Stomach smooth muscle (tissue), 2 donors: ENCODE measurements at regions not wholly inside any gene's neighbourhood (a gene's known extent, or its start where the extent isn't known, plus 50 kb on each side); places are given as distances from the start of the nearest gene placed in this dataset.
"Not testable (repeated sequence)": the region's sequence is repeated elsewhere in the genome, so short reads cannot be mapped to it uniquely, and the experiment has no call there.

Experiments
- H3K27ac ChIP-seq: one replicate; pipeline ENCODE4 v1.7.0; 2013; ENCODE audit warnings: mild to moderate bottlenecking, low read length, inconsistent platforms
- H3K27me3 ChIP-seq, 2 donors: one replicate each; pipeline ENCODE4 v1.7.0; 2013; ENCODE audit warnings: low read length in 2 of 2; ENCODE audit not compliant: insufficient read depth in 2 of 2, control insufficient read depth in 1 of 2
- H3K36me3 ChIP-seq, 2 donors: one replicate each; pipeline ENCODE4 v1.7.0; 2013; ENCODE audit warnings: low read length in 2 of 2; ENCODE audit not compliant: control insufficient read depth in 2 of 2, insufficient read depth in 2 of 2
- H3K4me1 ChIP-seq: one replicate; pipeline ENCODE4 v1.7.0; 2013; ENCODE audit warnings: low read length; ENCODE audit not compliant: control insufficient read depth, insufficient read depth
- H3K4me3 ChIP-seq, 2 donors: one replicate each; pipeline ENCODE4 v1.7.0; 2013; ENCODE audit warnings: low read length in 2 of 2
- H3K9ac ChIP-seq, 2 donors: one replicate each; pipeline ENCODE4 v1.7.0; 2013; ENCODE audit warnings: low read length in 2 of 2, mild to moderate bottlenecking in 1 of 2
- H3K9me3 ChIP-seq, 2 donors: one replicate each; pipeline ENCODE4 v1.7.0; 2013; ENCODE audit warnings: low read length in 2 of 2; ENCODE audit not compliant: control insufficient read depth in 2 of 2
- donor health status: healthy.
- donor health status: Pancreatic carcinoma.

- not testable (repeated sequence) for H3K9ac ChIP-seq, H3K4me1 ChIP-seq, H3K27ac ChIP-seq, H3K36me3 ChIP-seq, H3K27me3 ChIP-seq, H3K4me3 ChIP-seq
- peaks cover 0 to 11% of the 10 kb centered on the region in 2 donors for H3K9me3 ChIP-seq
These were observed 403.3 kb upstream of the NOX3 start for GRCh38 chr6:155858906-155859305.

GRCh38 chr6:155854787-155855186 is 399.1 kb upstream of the NOX3 start:
- Histone ChIP-seq H3K27ac (no peak overlapping the region), H3K9ac (no peak overlapping the region), H3K4me1 (no peaks in the 10 kb centered on the region), H3K9me3 (peaks cover 0 to 6% of the 10 kb centered on the region in 2 donors), H3K36me3 (no peaks in the 10 kb centered on the region), H3K4me3 (no peak overlapping the region), H3K27me3 (no peaks in the 10 kb centered on the region)

GRCh38 chr6:155853011-155853410 is 397.4 kb upstream of the NOX3 start:
- Histone ChIP-seq H3K9me3 (no peaks in the 10 kb centered on the region), H3K27ac (no peak overlapping the region), H3K9ac (no peak overlapping the region), H3K4me1 (no peaks in the 10 kb centered on the region), H3K27me3 (no peaks in the 10 kb centered on the region), H3K36me3 (no peaks in the 10 kb centered on the region), H3K4me3 (no peak overlapping the region)

GRCh38 chr6:155850408-155850841 is 394.8 kb upstream of the NOX3 start:
- Histone ChIP-seq H3K9me3 (no peaks in the 10 kb centered on the region), H3K36me3 (no peaks in the 10 kb centered on the region), H3K27me3 (no peaks in the 10 kb centered on the region), H3K27ac (no peak overlapping the region), H3K4me3 (no peak overlapping the region), H3K4me1 (no peaks in the 10 kb centered on the region), H3K9ac (no peak overlapping the region)

- Histone ChIP-seq H3K4me1 (no peaks in the 10 kb centered on the region), H3K27me3 (no peaks in the 10 kb centered on the region), H3K4me3 (no peak overlapping the region), H3K27ac (no peak overlapping the region), H3K9ac (no peak overlapping the region), H3K36me3 (no peaks in the 10 kb centered on the region), H3K9me3 (no peaks in the 10 kb centered on the region)
These were observed 392.1 kb upstream of the NOX3 start for GRCh38 chr6:155847711-155848110.

- Histone ChIP-seq H3K27ac (no peak overlapping the region), H3K4me3 (no peak overlapping the region), H3K36me3 (no peaks in the 10 kb centered on the region), H3K4me1 (no peaks in the 10 kb centered on the region), H3K9me3 (no peaks in the 10 kb centered on the region), H3K9ac (no peak overlapping the region), H3K27me3 (no peaks in the 10 kb centered on the region)
These were observed 381.8 kb upstream of the NOX3 start for GRCh38 chr6:155837474-155837873.

- Histone ChIP-seq H3K4me1 (no peaks in the 10 kb centered on the region), H3K4me3 (no peak overlapping the region), H3K9me3 (no peaks in the 10 kb centered on the region), H3K9ac (no peak overlapping the region), H3K27ac (no peak overlapping the region), H3K27me3 (no peaks in the 10 kb centered on the region), H3K36me3 (no peaks in the 10 kb centered on the region)
These were observed 377.0 kb upstream of the NOX3 start for GRCh38 chr6:155832596-155832995.

- Histone ChIP-seq H3K4me1 (no peaks in the 10 kb centered on the region), H3K9ac (no peak overlapping the region), H3K27ac (no peak overlapping the region), H3K4me3 (no peak overlapping the region), H3K36me3 (no peaks in the 10 kb centered on the region), H3K27me3 (no peaks in the 10 kb centered on the region), H3K9me3 (no peaks in the 10 kb centered on the region)
These were observed 374.9 kb upstream of the NOX3 start for GRCh38 chr6:155830531-155830930.

GRCh38 chr6:155829646-155830045 is 374.0 kb upstream of the NOX3 start:
- no peak overlapping the region for H3K27ac ChIP-seq

GRCh38 chr6:155828989-155829388 is 373.4 kb upstream of the NOX3 start:
- Histone ChIP-seq H3K36me3 (no peaks in the 10 kb centered on the region), H3K27me3 (no peaks in the 10 kb centered on the region), H3K4me3 (no peak overlapping the region), H3K4me1 (no peaks in the 10 kb centered on the region), H3K9me3 (no peaks in the 10 kb centered on the region), H3K27ac (no peak overlapping the region), H3K9ac (no peak overlapping the region)

More at GRCh38 chr6:155829646-155830045, 374.0 kb upstream of the NOX3 start:
- Histone ChIP-seq H3K4me1 (no peaks in the 10 kb centered on the region), H3K27me3 (no peaks in the 10 kb centered on the region), H3K4me3 (no peak overlapping the region), H3K9me3 (no peaks in the 10 kb centered on the region), H3K9ac (no peak overlapping the region), H3K36me3 (no peaks in the 10 kb centered on the region)

GRCh38 chr6:155818698-155819097 is 363.1 kb upstream of the NOX3 start:
- no peaks in the 10 kb centered on the region for H3K4me1 ChIP-seq
- no peak overlapping the region for H3K4me3 ChIP-seq
- H3K36me3 ChIP-seq = no peaks in the 10 kb centered on the region
- no peak overlapping the region for H3K27ac ChIP-seq
- H3K9me3 ChIP-seq = no peaks in the 10 kb centered on the region
- H3K9ac ChIP-seq = no peak overlapping the region
- H3K27me3 ChIP-seq = no peaks in the 10 kb centered on the region
